ENCODE measurements at regions not wholly inside any gene's neighbourhood (a gene's known extent, or its start where the extent isn't known, plus 50 kb on each side); places are given as distances from the start of the nearest gene placed in this dataset.
A peak's percentile ranks its signal among the peaks of the same experiment; 100 is the strongest.

- DNase-seq (ENCODE audit: low spot score) = no peak
Measured at GRCh38 chr5:159385536-159385935, 55.2 kb upstream of the IL12B start.

DNA sequence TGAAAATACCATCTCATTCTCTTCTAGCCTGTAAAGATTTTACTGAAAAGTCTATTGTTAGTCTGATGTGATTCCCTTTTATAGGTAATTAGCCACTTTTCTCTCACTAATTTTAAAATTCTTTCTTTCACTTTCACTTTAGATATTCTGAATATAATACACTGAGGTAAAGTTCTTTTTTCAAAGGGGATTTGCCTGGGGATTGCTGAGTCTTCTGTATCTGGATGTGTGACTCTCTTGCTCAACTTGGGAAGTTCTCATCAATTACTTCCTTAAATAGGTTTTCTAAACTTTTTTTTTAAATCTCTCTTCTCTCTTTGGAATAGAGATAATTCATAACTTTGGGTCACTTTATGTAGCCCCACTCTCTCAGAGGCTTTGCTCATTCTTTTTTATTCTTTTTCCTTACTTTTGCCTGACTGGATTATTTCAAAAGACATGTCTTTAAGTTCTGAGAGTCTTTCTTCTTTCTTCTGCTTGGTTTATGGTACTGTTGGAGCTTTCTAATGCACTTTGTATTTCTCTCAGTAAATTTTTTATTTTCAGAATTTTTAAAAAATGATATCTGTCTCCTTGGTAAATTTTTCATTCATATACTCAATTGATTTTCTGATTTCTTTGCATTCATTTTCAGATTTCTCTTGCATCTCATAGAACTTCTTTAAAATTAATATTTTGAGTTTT, 55.9 kb upstream of the IL12B start:
- no peak for DNase-seq (ENCODE audit: low spot score)

- no peak for DNase-seq (ENCODE audit: low spot score)
Measured at GRCh38 chr5:159392871-159393270, 62.6 kb upstream of the IL12B start.

DNA sequence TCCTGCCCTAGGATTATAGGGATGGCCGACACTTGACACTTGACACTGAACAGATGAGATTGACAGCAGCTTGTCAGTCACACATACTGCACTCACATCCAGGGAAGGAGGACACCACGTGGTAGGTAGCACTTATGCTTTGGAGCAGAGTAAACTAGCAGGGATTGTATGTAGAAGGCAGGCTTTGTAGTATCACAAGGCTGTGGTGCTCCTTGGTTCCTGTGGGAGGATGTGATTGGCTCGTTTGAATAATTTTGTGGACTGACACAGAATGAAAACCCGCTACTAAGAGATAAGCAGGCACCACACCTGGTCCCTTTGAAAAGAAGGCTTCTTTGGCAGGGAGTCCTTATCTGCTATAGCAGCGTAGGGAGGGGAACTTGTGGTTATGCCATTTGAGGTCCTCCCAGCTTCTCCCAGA, 63.6 kb upstream of the IL12B start:
- DNase-seq (ENCODE audit: low spot score) = no peak

DNA sequence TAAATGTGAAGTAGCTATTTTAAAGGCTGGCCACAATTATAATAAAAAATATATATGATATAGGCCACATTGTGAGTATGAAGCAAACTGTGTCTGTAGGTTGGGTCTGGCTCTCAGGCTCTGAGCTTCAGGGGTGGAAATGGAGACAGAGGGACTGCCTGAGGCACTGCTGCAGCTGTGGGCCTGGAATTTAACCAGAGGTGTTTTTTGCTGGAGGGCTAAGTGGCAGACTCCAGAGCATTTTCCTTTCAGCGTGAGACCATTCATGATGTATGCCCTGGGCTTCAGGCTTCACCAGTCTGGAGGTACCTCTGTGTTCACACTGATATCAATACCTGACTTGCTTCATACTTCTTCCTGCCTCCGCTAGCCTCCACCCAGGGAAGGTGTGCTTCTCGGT, 64.9 kb upstream of the IL12B start:
- no peak for DNase-seq (ENCODE audit: low spot score)

GRCh38 chr5:159398936-159399335, 68.6 kb upstream of the IL12B start:
- no peak for DNase-seq (ENCODE audit: low spot score)

DNA sequence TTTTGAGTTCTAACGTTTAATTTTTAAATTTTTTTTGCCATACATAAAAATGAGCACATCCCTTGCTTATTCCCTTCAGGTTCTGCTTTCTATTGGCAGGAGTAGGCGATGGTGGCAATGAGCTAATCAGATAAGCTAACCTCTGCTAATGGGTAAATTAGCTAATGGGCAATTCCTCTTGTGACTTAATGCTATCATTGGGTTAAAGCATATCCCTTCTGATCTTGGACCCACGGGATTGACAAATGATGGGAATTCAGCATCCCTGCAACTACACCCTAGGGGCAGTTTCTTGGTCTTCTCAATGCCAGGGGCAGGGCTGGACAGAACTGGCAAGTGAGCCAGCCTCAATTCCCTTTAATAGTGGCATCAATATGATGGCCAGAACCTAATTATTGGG, 70.2 kb upstream of the IL12B start:
- DNase-seq (ENCODE audit: low spot score) = no peak

GRCh38 chr5:159402311-159402710, 72.0 kb upstream of the IL12B start:
- DNase-seq (ENCODE audit: low spot score) = no peak

DNA sequence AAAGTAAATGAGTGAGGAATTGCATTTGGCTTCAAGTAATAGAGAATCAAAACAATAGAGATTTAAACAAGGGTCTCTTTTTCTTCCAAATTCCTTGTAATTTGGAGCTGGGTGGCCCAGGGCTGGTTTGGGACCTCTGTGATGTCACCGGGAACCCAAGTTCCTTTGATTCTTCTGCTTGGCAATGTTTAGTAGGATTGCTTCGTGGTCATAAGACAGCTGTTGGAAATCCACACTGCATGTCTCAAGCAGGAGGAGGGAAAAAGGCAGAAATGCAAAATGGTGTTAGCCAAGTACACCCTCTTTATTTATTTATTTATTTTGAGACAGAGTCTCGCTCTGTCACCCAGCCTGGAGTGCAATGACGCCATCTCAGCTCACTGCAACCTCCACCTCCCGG, 72.6 kb upstream of the IL12B start:
- DNase-seq (ENCODE audit: low spot score) = no peak

DNA sequence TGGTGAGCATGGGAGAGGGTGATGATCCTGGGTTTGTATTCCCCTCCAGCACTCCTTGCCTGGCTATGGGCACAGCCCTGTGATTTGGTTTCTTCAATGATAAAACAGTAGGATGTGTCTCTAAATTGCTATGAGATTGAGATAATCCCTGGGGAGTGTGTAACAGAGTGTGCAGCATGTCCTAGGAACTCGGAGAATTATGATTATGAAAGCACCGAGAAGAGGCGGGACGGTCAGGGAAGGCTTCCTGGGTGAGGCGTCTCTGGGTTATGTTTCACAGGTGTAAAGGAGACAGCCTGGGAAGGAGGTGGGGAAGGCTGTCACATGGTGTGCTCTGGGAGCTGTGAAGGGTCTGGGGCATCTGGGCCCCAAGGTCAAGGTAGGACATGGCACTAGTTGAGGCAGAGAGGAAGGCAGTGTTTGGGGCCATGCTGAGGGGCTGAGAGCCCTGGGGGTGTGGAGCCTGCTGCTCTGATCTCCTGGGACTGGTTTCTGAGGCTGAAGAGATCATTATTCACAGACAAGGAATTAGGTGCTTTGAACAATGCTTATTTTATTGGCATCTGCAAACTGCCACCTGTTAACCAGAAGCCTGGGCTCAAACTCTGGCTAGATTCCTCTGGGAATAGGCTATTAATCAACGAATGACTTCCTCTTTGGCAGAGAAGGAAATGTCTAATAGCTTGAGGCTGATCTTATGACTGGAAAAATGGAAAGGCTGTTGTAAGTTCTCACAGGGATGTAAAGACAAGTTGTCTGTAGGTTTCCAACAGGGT, 73.8 kb upstream of the IL12B start:
- peak; percentile 75 for DNase-seq (ENCODE audit: low spot score)

DNA sequence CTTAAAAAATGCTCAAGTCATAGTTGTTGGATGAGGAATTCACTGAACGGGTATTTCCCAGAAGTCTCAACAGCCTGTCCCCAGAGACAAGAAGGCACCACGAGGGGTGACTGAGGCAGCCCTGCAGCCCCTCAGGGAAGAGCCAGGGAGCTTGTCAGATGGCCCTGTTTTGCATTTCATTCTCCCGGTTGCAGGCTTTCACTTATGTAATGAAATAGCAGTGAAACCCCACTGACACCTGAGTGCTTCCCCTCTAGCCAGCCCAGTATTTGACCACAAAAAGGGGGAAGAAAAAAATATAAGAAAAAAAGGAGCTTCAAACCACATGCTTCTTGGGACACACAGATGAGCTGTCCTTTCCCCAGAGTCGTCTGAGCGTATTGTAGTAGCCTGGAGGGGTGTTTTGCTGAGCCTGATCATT, 75.3 kb upstream of the IL12B start:
- no peak for DNase-seq (ENCODE audit: low spot score)

DNA sequence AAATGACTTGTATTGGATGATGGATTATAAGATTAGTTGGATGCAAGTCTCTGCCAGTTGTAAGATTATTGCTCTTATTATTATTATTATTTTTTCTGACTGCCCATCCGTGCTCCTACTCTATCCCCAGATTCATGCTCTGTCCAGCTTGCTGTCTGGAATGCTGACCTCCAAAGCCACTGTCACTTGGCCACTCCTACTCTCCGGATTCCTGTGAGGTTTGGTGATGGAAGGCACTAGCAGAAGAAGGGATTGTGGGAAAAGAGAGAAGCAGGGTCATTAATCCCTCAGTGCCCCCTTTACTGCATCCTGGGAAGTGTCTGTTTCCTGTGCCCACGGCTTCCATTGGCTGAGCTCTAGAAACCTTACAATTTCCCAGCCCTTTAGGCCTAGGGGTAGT, 76.3 kb upstream of the IL12B start:
- no peak for DNase-seq (ENCODE audit: low spot score)

DNA sequence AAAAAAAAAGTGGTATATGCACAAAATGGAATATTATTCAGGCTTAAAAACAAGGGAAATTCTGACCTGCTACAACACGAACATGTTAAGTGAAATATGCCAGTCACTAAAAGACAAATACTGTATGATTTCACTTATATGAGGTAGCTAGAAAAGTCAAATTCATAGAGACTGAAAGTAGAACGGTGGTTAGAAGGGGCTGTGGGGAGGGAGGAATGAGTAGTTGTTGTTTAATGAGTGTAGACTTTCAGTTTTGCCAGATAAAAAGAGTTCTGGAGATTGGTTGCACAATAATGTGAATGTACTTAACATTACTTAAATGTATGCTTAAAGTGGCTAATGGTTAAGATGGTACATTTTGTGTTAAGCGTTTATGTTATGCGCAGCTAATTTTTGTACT, 79.5 kb upstream of the IL12B start:
- no peak for DNase-seq (ENCODE audit: low spot score)

GRCh38 chr5:159410480-159410879, 80.2 kb upstream of the IL12B start:
- DNase-seq (ENCODE audit: low spot score) = no peak

- DNase-seq (ENCODE audit: low spot score) = no peak
Measured at GRCh38 chr5:159411115-159411514, 80.8 kb upstream of the IL12B start.

DNA sequence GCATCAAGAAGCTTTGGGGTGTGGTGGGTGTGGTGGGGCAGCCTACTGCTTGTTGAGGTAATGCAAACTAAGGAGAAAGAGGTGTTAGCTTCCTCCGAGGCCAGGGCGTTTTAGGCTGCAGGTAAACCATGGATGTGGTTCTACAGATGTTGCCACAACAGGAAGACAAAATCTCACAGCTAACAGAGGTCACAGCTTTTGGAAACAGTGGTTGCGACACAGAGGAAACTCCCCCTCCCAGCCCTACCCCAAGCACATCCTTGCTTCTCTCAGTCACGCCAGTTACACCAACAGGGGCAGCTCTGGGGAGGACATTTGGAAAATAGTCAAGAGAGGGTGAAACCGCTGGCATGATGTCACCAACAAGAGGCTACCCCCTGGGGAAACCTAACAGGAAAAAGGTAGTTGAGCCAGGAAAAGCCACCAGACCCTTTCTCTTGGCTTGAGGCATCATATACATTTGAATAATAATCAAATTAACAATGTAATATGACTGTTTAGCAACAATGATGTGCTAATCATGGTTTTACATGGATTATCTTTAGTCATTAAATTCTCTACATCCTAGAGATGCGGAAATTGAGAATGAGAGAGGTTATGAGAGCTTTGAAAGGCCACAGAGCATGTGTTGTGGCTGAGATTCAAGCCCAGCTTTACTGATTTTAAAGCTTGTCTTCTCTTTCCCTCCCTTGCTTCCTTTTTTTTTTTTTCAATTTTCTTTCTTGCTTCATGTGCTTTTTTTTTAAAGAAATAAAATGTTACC, 82.2 kb upstream of the IL12B start:
- no peak for DNase-seq (ENCODE audit: low spot score)

DNA sequence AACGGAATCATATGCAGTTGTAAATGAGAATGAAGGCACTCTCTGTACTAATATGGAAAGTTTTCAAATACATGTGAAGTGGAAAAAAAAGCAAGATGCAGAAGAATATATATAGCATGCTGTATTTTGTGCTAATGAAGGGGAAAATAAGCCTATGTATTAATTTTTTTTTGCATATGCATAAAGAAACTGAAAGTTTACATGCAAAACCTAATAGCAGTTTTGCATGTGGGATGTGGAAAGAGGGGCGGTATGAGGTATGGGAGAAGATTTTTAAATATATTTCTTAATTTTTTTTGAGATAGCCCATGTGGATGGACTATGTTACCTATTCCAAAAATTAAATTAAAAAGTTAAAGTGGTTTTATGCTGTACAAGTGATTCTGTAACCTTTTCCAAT, 83.7 kb upstream of the IL12B start:
- no peak for DNase-seq (ENCODE audit: low spot score)

DNA sequence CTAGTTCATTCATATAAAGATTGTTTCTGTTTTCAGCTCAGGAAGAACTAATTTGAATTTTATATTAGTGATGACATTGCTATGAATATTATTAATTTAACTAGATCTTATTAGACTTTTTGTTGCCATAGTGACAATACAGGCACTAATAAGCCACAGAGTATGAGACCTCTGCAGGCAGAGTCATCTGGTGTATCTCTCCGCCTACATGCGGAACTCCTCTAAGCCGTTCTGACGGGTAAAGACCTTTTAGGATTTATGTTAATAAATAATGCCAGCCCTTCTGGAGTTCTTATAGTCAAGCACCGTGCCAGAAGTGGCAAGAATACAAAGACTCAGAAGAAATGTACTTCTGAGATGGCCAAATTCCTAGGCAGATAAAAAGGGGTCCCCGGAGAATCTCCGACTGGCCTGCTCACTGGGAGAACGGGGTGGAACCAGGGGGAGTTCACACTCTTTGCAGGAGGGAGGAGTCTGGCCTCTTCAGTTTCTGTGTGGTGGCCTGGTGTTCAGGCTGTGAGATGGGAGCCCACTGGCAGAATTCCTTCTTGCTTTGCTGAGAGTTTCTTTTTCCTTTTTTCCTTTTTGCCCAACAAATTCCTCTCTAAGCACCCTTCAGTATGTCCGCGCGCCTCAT, 85.1 kb upstream of the IL12B start:
- no peak for DNase-seq (ENCODE audit: low spot score)

- no peak for DNase-seq (ENCODE audit: low spot score)
Measured at GRCh38 chr5:159416438-159416837, 86.2 kb upstream of the IL12B start.

DNA sequence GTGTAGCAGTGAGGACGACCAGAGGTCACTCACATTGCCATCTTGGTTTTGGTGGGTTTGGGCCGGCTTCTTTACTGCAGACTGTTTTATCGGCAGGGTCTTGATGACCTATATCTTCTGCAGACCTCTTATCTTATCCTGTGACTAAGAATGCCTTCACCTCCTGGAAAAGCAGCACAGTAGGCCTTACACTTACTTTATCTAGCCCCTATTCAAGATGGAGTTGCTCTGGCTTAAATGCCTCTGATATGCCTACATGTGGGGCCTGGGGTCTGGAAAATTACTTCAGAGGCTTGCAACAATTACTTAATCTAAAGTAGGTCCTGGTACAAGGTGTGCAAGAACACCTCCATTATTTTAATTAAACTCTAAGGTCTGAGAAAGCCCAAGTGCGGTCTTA, 86.9 kb upstream of the IL12B start:
- no peak for DNase-seq (ENCODE audit: low spot score)

DNA sequence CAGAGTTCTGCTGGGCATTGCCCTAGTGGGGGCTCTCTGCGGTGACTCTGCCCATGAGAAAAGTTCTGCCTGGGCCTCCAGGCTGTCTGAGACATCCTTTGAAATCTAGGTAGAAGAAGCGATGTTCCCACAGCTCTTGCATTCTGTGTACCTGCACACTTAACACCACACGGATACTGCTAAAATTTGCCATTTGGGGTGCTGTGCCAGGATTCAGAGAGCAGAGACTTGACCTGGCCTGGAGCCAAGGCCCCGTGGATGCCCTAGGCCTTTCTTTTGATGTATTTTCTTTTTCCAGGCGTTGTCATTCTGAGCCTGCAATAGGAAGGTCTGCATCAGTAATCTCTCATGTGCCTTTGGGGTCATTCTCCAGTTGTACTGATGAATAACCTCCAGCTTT, 89.3 kb upstream of the IL12B start:
- no peak for DNase-seq (ENCODE audit: low spot score)

- no peak for DNase-seq (ENCODE audit: low spot score)
Measured at GRCh38 chr5:159420940-159421339, 90.7 kb upstream of the IL12B start.

DNA sequence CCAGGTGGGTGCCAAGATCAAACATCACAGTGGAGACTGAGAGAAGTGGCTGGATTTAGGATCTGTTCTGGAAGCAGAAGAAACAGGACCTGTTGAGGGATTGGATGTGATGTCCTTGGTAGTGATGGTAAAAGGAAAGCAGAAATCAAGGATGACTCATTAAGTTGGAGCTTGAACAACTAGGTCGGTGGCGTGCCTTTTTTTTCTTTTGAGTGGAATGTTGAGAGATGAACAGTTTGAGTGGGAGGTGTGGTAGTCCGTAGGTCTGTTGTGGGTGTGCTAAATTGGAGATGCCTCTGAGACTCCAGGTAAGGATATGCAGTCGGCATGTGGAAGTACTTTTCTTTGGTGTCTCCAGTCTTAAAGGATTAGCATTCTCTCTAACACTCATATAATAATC, 92.1 kb upstream of the IL12B start:
- DNase-seq (ENCODE audit: low spot score) = no peak

Data from COLO829 (cell line).